SIG-M5 (cell line): ENCODE measurements at regions not wholly inside any gene's neighbourhood (a gene's known extent, or its start where the extent isn't known, plus 50 kb on each side); places are given as distances from the start of the nearest gene placed in this dataset.

ENCODE experiments used
- DNase-seq: peaks from one replicate; lab custom pipeline; 2025; lab: John Stamatoyannopoulos, UW

GRCh38 chr12:115574826-115575225 is 702.7 kb downstream of the MED13L start:
- no peak for DNase-seq

DNA sequence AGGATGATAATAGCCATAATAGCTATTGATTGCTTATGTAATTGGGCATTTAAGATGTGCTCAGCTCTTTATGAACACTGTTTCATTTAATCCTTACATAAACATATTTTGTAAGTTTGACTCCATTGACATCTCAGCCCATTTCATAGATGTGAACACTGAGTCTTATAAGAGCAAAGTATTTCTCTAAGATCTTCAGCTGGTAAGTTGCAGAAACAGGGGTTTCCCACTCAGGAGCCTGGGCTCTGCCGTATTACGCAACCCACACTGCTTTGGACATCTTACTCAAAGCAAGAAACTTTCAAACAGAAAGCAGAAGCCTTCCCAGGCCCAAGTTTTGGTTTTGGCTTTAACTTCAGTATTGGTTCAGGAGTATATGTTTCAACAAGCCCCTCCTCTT is 705.1 kb downstream of the MED13L start:
- DNase-seq = no peak

DNA sequence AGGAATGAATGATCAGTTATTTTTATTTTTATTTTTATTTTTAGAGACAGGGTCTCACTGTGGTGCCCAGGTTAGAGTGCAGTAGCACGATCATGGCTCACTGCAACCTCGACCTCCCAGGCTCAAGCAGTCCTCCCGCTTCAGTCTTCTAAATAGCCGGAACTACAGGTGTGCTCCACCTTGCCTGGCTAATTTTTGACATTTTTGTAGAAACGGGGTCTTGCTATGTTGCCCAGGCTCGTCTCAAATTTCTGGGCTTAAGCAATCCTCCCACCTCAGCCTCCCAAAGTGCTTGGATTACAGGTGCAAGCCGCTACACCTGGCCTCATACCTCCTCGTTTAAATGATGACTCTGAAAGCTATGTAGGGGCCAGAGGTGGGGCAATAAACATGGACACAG is 706.0 kb downstream of the MED13L start:
- DNase-seq = no peak

GRCh38 chr12:115571027-115571426 is 706.5 kb downstream of the MED13L start:
- no peak for DNase-seq

DNA sequence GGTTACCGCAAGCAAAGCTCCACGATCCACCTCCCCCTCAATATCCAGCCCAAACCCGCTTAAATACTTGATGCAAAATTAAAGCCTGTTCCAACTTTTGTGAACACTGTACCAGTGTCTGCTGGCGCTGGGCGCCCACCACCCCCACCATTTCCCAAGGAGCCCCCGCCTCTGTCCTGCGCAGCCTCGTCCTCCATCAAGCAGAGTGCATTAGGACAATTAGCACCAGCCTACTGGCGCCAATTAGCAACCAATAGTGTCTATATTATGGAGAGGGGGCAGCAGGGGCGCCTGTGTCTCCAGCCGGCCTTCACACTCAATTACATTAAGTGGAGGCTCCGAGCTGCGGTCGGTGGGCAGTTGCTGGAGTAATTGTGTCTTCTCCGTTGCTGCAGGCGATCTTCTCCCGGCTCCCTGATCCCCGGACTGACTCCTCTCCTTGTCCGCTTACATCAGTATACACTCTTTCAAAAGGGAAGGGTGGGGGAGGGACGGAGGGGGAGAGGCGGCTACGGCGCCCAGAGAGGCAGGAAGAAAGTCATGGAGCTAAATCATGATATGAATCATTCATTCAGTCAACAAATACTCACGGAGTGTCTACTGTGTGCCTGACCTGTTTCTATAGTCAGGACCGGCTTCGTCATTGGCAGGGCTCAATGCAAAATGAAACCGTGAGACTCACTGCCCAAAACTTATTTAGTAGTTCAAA is 707.3 kb downstream of the MED13L start:
- DNase-seq = no peak

- no peak for DNase-seq
Measured at GRCh38 chr12:115569345-115570068, 708.0 kb downstream of the MED13L start.

DNA sequence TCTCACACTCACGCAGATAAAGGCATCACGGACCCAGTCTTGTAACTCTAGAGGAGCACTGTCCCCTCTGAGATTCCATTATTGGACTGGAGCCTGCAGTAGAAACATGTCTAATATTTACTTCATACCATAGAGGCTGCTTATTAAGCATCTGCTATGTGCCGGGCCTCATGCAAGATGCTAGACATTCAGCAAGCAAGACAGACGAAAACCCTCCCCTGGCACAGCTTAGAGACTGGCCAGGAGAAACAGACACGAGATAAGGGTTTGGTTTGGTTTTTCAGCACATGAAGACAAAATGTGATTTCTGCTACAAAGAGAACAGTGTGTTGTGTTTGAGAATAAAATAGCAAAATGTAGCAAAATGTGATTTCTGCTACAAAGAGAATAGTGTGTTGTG is 719.2 kb downstream of the MED13L start:
- DNase-seq = no peak

DNA sequence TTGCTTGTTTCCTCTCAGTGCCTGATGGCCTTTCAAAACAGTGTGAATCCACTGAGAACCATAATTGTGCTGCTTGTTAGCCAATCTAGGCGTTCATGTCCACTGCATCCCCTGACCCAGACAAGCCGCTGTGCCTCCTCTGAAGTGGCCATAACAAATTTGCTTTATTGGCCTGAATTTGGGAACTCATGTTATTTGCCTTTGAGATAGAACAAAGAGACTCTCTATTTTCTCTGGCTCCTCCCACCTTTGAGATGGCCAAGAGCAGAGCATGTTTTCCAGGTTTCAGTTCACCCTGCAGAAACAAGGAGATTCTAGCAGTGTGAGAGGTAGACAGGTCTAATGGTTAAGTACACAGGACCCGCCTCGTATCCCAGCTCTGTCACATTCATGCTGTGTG is 723.9 kb downstream of the MED13L start:
- no peak for DNase-seq

- DNase-seq = no peak
Measured at GRCh38 chr12:115543269-115543668, 734.2 kb downstream of the MED13L start.

GRCh38 chr12:115542656-115543055 is 734.8 kb downstream of the MED13L start:
- DNase-seq = no peak

DNA sequence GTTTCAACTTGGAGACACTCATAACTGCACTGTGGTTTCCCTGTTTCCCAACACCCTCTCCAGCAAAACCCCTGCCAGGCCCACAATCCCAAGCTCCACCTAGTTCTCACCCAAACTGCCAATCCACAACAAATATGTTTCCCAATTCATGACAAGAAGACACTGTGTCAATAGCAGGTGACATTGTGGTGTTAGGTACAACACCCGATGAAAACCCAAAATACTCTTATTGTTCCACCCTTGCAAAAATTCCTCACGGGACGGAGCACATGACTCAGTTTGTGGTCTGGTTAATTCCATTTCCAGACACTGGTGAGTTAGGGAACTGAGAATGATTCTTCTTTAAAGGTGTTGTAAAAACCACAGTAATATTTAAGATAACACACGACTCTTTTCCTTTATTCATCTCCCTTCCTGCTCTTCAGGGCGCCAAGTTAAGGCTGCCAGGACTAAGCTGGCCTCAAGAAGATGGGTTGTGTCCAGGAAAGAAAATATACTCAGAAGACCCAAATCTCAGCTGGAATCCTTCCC is 735.5 kb downstream of the MED13L start:
- DNase-seq = no peak

DNA sequence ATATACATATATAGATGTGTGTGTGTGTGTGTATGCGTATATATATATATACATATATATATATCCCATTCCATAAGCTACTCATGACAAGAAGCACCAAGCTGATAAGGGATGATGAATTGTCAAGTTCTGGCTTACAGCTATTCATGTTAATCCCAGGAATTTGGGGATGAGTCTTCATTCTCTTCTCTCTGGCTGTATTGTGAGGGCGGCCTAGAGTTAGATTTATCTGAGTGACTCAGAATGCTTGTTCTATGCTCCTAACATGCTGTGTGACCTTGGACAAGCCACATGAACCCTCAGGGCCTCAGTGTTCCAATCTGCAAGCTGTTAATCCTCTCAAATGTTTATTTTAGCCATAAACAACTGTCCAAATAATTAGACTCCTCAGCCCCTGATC is 749.0 kb downstream of the MED13L start:
- DNase-seq = no peak

- no peak for DNase-seq
Measured at GRCh38 chr12:115521771-115522409, 755.6 kb downstream of the MED13L start.

DNA sequence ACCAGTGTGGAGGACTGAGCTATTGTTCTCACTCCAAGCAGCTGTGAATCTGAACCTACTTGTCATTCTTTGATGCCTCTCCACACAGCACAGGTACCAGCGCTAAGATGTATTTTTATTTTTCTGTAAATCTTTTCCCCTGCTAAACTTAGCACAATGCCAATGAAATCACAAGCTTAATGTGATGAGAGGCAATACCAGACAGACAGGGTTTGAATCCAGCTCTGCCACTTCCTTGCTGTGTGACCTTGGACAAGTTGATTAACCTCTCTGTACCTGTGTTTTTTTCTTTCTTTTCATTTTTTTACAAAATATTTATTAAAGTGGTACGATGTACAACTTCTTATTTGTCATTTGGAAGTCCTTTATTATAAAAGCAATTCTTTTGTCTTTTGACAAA is 757.6 kb downstream of the MED13L start:
- DNase-seq = no peak

DNA sequence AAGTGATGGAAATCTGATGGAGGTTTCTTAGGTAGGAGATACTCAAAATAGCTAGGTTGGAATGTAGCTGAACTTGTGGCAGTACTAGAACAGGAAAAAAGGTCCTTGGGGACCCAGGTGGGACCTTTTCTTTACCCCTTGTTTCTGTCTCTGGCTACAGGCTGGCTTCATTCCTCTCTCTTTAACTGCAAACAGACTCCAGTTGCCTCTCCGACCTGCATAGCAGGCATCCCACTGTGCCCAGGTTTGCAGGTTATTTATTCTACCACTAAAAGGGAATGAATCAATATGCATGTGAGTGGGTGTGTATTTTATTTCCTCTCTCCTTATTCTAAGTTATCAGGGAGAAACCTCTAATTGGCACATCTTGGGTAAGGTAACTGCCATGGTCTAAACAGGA is 758.1 kb downstream of the MED13L start:
- no peak for DNase-seq

DNA sequence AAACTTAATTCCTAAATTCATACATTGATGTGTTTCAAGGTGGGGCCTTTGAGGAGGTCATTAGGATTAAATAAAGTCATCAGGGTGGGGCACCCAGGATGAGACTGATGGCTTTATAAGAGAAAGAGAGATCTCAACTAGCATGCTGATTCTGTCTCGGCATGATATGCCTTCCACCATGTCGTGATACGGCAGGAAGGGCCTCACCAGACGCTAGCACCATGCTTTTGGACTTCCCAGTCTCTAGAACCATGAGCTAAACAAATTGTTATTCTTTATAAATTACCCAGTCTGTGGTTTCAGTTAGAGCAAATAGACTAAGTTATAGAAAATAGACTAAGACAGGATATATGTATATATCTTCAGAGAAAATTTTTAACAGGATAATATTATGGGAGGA is 759.6 kb downstream of the MED13L start:
- no peak for DNase-seq

DNA sequence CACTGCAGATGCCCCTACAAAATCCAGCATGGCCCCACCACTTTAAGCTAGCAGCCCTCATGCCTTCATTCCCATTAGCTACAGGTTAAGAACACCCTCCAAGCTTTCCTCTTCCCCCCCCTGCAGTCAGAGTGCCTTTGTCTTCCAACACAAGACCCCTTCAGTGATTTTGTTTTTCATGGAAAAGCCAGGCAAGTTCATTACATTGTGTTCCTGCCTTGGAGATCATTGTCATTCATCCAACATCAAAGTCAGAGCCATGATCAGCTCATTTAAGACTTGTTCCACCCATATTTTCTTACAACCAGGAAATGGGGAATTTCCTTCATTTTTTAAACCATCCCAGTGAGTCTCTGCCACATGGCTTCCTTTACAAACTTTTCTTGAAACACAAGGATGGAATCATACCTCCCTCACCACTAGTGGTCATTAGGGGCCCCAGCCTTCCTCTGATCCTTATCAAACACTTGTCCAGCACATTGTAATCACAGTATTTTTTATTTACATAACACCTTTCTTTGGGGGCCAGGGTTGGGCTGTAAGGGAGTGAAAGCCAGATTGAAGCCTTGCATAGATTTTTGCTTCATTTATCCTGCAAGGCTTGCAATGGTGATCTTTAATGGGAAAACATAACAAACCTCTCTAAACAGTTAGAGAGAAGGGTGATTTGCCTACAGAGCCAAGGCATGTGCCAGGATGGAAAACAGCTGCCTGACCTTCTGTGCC is 765.3 kb downstream of the MED13L start:
- DNase-seq = no peak

DNA sequence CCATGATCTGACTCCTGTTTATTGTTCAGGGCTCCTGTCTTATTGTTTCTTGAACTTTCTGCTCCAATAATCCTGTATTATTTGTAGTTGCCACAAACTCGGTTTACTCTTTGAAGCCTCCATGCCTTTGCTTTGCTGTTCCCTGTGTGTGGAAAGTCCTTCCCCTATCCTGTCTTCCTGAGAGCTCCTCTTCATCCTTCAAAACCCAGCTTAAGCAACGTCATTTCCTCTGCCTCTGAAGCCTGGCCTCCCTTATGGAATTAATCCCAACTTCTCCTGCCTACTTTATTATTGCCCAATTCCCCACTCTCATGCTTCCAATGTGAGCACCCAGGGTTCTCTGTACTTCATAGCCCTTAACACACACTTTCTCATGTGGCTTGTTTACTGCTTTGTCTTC is 766.2 kb downstream of the MED13L start:
- DNase-seq = no peak

GRCh38 chr12:115508990-115509389 is 768.5 kb downstream of the MED13L start:
- DNase-seq = no peak

GRCh38 chr12:115507951-115508722 is 769.4 kb downstream of the MED13L start:
- DNase-seq = no peak

DNA sequence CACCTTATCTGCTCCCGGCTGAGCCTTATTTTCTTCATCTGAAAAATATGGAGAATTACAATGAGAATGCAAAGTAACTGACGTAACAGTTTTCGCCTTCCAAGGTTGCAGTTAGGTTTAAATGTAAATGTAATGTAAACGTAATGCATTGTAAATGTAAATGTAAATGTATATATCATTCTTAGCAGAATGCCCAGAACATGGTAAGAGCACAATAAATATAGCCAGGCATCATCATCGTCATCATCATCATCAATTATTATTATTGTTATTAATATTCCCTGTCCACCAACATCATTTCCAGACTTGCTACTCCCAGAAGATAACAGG is 770.0 kb downstream of the MED13L start:
- no peak for DNase-seq
